ENCODE measurements at regions not wholly inside any gene's neighbourhood (a gene's known extent, or its start where the extent isn't known, plus 50 kb on each side); places are given as distances from the start of the nearest gene placed in this dataset.

DNA sequence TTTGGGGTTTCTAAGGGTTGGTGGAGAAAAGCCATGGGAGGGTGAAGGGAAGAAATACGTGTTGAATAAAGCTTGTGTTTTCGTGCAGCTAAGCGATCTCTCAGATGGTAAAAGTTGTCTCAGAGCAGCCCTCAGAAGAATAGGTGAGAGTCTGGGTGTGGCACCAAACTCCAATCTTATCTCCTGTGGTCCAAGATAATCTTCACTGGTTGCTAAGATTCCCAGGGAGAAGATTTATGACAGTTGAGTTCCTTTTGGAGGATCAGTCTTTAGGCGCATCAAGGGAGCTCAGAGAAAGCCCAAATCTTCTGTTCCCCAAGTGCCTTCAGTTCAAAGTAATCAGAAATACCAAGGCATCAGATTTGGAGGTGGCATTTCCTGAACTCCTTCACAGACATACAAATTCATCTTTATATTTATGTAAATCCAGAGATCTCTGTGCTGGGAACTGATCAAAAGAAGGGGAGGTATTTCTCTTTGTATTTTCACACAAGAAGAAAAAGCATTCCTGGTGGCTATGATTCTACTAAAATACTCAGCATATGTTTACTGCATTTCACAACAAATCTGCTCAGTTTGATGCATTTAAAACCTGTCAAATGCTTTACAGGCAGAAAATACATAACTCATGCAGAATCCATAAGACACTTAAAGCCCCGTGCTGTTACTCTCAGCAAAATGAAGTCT, 102.9 kb downstream of the ABCC12 start:
- TF ChIP-seq, protein P1, sequence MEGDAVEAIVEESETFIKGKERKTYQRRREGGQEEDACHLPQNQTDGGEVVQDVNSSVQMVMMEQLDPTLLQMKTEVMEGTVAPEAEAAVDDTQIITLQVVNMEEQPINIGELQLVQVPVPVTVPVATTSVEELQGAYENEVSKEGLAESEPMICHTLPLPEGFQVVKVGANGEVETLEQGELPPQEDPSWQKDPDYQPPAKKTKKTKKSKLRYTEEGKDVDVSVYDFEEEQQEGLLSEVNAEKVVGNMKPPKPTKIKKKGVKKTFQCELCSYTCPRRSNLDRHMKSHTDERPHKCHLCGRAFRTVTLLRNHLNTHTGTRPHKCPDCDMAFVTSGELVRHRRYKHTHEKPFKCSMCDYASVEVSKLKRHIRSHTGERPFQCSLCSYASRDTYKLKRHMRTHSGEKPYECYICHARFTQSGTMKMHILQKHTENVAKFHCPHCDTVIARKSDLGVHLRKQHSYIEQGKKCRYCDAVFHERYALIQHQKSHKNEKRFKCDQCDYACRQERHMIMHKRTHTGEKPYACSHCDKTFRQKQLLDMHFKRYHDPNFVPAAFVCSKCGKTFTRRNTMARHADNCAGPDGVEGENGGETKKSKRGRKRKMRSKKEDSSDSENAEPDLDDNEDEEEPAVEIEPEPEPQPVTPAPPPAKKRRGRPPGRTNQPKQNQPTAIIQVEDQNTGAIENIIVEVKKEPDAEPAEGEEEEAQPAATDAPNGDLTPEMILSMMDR (IDR thresholded peaks at IDR 0.05): no peak
- no peak for TF ChIP-seq POLR2A (IDR thresholded peaks at IDR 0.05)
